NCI-H2107 treated with DMSO at 0.1 percent for 48 hours (cell line): ENCODE measurements at regions not wholly inside any gene's neighbourhood (a gene's known extent, or its start where the extent isn't known, plus 50 kb on each side); places are given as distances from the start of the nearest gene placed in this dataset.
A peak's percentile ranks its signal among the peaks of the same experiment; 100 is the strongest.
"Not testable (repeated sequence)": the region's sequence is repeated elsewhere in the genome, so short reads cannot be mapped to it uniquely, and the experiment has no call there.

Experiments used
- DNase-seq: peaks from one replicate; lab custom pipeline; 2025; ENCODE audit not compliant: unreplicated experiment; lab: John Stamatoyannopoulos, UW

GRCh38 chr14:101616202-101616601, 54.9 kb downstream of the DIO3 start:
- no peak for DNase-seq

DNA sequence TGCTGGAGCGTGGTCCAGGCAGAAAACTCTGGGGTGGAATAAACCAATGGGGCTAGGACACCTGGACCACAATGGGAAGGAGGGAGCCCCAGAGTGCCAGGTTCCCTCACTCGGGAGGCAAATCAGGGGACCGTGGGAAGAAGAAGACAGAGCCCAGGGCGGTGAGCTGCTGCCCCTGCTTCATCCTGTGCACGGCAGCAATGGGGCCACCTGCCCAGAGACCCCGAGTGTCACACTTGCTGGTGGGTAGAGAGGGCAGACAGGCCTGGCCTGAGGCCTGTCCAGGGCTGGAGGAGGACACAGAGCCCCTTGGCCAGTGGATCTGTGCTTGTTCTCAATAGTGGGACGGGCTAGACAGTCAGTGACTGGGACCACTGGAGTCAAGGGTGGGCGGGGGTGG, 58.2 kb downstream of the DIO3 start:
- no peak for DNase-seq

DNA sequence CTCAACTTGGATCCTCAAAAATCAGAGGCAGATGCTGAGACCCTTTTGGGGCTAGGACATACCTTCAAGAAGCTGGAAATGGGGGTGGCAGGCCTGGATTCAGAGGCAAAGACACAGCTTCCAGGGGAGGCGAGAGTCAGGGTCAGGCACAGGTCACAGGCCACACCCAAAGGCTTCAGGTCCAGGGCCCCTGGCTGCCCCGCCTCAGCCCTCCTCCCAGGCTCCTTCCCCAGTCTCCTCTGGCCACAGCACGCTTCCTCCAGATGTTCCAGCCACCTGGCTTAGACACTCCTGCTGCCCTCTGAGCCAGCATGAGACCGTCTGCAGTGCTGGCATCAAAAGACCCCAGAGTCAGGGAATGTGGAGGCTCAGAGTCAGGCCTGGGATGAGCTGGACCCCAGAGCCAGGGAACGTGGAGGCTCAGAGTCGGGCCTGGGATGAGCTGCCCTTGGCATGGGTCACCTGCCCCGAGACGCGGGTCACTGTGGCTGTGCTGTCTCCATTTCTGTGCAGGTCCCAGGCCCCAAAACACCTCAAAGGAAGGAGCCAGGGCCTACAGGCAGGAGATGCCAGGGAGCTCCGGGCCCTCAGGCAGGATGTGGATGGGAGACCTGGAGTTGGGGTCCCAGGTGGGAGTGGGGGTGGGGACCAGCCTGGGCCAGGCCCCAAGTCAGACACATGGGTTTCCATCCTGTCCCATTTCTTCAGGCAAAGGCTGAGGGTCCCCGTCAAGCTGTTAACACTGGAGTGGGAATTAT, 58.9 kb downstream of the DIO3 start:
- no peak for DNase-seq

GRCh38 chr14:101620821-101621785, 59.8 kb downstream of the DIO3 start:
- no peak for DNase-seq

DNA sequence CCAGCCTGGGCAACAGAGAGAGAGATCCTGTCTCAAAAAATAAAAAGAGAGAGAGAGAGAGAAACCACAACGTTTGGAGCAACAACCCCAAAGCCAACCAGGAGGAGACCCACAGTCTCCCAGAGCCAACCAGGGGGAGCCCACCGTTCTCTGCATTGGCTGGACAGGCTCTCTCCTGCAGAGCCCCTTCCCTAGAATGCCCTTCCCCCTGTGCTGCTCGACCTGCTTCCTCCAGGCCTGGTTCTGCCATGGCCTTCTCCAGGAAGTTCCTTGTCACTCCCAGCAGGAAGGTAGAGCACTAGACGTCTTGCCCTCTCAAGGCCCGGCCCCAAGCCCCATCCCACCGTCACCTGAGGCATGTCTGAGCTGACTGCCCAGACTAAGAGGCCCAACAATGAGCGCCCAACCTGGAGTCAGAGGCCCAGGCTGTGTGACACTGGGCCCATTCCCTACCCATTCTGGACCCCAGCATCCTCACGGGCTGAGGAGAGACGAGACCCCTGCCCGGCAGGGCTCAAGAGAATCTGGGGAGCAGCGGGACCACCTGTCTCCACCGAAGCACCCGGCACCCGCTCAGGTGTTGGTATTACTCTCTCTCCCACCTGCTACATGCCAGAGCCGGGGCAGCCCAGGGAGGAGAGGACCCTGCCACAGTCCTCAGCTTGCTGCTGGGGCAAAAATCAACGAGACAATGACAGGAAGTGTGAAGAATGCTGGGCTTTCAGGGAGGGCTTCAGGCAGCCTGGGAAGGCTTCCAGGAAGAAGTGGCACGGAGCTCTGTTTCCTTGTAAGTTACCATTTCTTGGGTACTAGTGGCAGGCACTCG, 61.2 kb downstream of the DIO3 start:
- DNase-seq: no peak

- DNase-seq: no peak
These were observed 61.7 kb downstream of the DIO3 start for GRCh38 chr14:101623077-101623372.

- DNase-seq: no peak
These were observed 62.6 kb downstream of the DIO3 start for GRCh38 chr14:101623685-101624444.

DNA sequence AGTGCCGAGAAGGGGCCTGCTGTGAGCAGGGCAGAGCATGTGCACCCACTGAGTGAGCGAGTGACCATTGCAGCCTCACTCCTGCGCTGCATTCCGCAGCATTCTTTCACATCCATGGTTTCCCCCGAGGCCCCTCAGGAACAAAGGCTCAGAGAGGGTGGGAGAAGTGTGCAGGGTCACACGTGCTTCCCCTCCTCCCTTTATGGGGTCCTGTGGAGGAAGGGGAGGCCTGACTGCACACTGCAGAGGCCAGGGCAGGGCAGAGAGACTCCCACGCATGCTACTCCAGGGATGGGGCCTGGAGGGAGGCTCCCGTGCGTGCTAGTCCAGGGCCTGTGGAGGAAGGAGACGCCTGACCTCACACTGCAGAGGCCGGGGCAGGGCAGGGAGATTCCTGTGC, 63.2 kb downstream of the DIO3 start:
- no peak for DNase-seq

- DNase-seq: no peak
These were observed 64.2 kb downstream of the DIO3 start for GRCh38 chr14:101625336-101626097.

DNA sequence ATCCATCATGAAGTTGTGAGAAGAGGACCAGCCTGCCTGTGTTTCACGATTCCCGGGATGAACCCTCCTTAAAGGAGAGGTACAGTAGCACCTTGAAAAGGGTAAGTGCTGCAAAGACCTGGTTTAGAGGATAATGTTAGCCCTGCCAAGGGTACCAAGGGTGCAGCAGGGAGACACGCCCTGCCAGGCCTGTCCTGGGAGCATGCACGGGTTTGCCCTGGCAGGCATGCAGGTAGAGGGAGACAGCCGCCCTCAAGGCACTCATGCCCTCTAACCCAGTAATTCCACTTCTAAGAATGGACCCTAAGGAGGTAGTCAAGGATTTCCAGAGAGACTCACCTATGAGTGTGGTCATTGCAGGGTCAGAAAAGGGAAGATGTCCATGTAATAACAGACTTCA, 65.0 kb downstream of the DIO3 start:
- no peak for DNase-seq

DNA sequence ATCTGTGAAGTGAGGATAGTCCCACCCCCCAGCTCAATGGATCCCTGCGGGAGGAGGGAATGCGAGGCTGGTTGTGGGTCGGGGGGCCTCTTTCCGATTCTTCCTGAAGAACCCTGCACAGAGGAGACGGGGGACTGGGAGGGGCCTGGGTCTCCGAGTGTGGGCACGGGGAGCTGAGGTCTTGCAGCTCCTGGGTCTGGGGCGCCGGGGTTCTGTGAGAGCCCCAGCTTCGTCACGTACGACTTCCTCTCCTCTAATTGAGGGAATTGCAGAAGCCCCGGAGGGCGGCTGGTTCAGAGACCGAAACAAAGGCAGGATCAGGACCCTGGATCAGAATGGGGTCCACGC, 66.6 kb downstream of the DIO3 start:
- no peak for DNase-seq

- peak; percentile 33 for DNase-seq
These were observed 67.2 kb downstream of the DIO3 start for GRCh38 chr14:101628471-101628966.

DNA sequence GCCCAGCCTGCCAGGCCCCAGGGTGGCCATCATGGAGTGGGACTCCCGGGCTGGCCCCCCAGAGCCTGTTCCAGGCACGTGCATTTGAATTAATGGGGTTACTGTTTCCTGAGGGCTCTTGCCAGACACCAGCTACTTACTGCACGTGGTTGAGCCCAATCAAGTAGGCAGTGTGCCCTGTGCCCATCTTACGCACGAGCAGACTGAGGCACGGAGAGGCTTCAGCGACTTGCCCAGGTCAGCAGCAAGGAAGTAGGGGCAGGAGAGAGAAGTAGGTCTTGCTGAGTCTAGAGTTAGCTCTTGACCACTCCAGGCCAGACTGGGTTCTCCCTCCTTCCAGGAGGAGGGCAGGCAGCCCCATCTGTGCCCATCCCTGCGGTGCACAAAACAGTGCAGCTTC, 67.7 kb downstream of the DIO3 start:
- no peak for DNase-seq

- no peak for DNase-seq
These were observed 69.0 kb downstream of the DIO3 start for GRCh38 chr14:101630056-101630965.

GRCh38 chr14:101631199-101631598, 69.9 kb downstream of the DIO3 start:
- DNase-seq: no peak

- DNase-seq: not testable (repeated sequence)
These were observed 70.7 kb downstream of the DIO3 start for GRCh38 chr14:101631970-101632369.

DNA sequence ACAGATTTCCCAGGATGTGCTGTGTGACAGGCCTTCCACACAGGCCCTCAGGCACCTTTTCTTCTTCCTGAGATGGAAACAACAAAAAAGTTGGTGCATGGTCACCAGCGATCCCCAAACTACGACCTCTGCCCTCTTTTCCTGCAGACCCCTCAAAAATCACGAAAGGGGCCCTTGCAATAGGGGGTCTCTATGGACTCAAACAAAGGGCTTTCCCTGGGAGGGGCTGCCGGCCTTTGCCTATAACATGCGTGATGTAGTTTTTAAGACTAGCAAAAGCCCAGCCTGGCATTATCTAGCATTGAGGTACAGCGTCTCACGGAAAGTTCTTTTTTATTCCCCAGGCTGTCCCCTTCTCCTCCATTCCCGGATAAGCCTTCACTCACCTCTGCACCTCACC, 71.2 kb downstream of the DIO3 start:
- DNase-seq: no peak

DNA sequence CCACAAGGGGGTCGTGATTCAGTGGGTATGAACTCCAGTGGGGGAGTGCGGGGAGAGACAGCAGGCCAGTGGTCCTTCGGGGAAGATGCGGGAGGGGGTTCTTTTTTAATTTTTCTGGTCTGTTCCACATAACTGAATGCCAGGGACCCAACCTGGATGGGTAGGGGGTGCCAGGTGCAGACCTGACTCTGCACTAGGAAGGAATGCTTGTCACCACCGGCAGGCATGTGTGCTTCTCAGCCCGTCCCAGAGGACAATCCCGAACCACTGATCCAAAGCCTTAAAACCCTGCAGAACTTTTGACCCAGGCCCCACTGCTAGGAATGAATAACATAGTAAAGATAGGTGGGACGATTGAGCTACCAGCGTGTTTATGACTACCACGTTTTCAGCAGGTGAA, 72.0 kb downstream of the DIO3 start:
- no peak for DNase-seq
